ENCODE measurements at regions not wholly inside any gene's neighbourhood (a gene's known extent, or its start where the extent isn't known, plus 50 kb on each side); places are given as distances from the start of the nearest gene placed in this dataset.

GRCh38 chr2:109059474-109060165 lies 69.4 kb upstream of the SH3RF3 start:
- TF ChIP-seq, protein P1, sequence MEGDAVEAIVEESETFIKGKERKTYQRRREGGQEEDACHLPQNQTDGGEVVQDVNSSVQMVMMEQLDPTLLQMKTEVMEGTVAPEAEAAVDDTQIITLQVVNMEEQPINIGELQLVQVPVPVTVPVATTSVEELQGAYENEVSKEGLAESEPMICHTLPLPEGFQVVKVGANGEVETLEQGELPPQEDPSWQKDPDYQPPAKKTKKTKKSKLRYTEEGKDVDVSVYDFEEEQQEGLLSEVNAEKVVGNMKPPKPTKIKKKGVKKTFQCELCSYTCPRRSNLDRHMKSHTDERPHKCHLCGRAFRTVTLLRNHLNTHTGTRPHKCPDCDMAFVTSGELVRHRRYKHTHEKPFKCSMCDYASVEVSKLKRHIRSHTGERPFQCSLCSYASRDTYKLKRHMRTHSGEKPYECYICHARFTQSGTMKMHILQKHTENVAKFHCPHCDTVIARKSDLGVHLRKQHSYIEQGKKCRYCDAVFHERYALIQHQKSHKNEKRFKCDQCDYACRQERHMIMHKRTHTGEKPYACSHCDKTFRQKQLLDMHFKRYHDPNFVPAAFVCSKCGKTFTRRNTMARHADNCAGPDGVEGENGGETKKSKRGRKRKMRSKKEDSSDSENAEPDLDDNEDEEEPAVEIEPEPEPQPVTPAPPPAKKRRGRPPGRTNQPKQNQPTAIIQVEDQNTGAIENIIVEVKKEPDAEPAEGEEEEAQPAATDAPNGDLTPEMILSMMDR (IDR thresholded peaks at IDR 0.05) = no peak
- TF ChIP-seq POLR2A (IDR thresholded peaks at IDR 0.05) = no peak
